ENCODE measurements at regions not wholly inside any gene's neighbourhood (a gene's known extent, or its start where the extent isn't known, plus 50 kb on each side); places are given as distances from the start of the nearest gene placed in this dataset.
A peak's percentile ranks its signal among the peaks of the same experiment; 100 is the strongest.

GRCh38 chr10:90407131-90407530 is 450.7 kb downstream of the HTR7 start:
- no peak for ATAC-seq
- Histone ChIP-seq H3K4me1 (no peaks in the 10 kb centered on the region), H3K4me3 (no peak overlapping the region), H3K9me3 (peaks cover 7% of the 10 kb centered on the region; the same call in 2 of the 3 replicates), H3K27ac (no peak overlapping the region), H3K4me2 (no peak overlapping the region)
- TF ChIP-seq MAX (IDR thresholded peaks at IDR 0.05) (no peak), HOXA7 (CRISPR knock-in tag; IDR thresholded peaks at IDR 0.05) (no peak), SREBF2 (IDR thresholded peaks at IDR 0.05) (no peak), USF2 (IDR thresholded peaks at IDR 0.05) (no peak), RFX5 (IDR thresholded peaks at IDR 0.05) (no peak), RCOR1 (IDR thresholded peaks at IDR 0.05; ENCODE audit: low read depth, low read length) (no peak), EHMT2 (IDR thresholded peaks at IDR 0.05; ENCODE audit: low read depth) (no peak), BHLHE40 (IDR thresholded peaks at IDR 0.05; ENCODE audit: low read depth, low read length) (no peak), TFCP2L1 (CRISPR knock-in tag; IDR thresholded peaks at IDR 0.05) (no peak), NR3C1 (IDR thresholded peaks at IDR 0.05) (no peak), CTCF (IDR thresholded peaks at IDR 0.05) (no peak), RNF2 (IDR thresholded peaks at IDR 0.05; ENCODE audit: borderline replicate concordance, low read depth) (no peak)
- ChIA-PET POLR2A (no interaction called here), CTCF (no interaction called here)
- FAIRE-seq, result peak; percentile 18
- DNase-seq (ENCODE audit: low read depth in 1 of 2, low spot score in 1 of 2), result no peak
- 6% methylated on average over 3 of the region's 3 CpGs for WGBS (ENCODE audit: missing lambda C conversion rate)

GRCh38 chr10:90407851-90408250 is 450.0 kb downstream of the HTR7 start:
- POLR2A ChIA-PET, result no interaction called here
- no peak for ATAC-seq
- CTCF ChIA-PET, result no interaction called here
- no peak for FAIRE-seq
- 27% methylated on average over 2 of the region's 2 CpGs for WGBS (ENCODE audit: missing lambda C conversion rate)
- Histone ChIP-seq H3K27ac (no peak overlapping the region), H3K4me3 (no peak overlapping the region), H3K4me2 (no peak overlapping the region), H3K9me3 (peaks cover 7% of the 10 kb centered on the region; the same call in 2 of the 3 replicates), H3K4me1 (no peaks in the 10 kb centered on the region)
- no peak for DNase-seq (ENCODE audit: low read depth in 1 of 2, low spot score in 1 of 2)
- TF ChIP-seq RFX5 (IDR thresholded peaks at IDR 0.05), result no peak
- TF ChIP-seq EP300 (IDR thresholded peaks at IDR 0.05), result no peak
- TF ChIP-seq ZFP36 (IDR thresholded peaks at IDR 0.05; ENCODE audit: borderline replicate concordance, partially characterized antibody), result no peak
- no peak for TF ChIP-seq REST (IDR thresholded peaks at IDR 0.05)
- TF ChIP-seq CEBPB (IDR thresholded peaks at IDR 0.05), result no peak
- no peak for TF ChIP-seq KDM1A (IDR thresholded peaks at IDR 0.05; ENCODE audit: low read depth)
- no peak for TF ChIP-seq RARB (CRISPR knock-in tag; IDR thresholded peaks at IDR 0.05)
- no peak for TF ChIP-seq USF2 (IDR thresholded peaks at IDR 0.05)
- no peak for TF ChIP-seq POLR2A (IDR thresholded peaks at IDR 0.05; ENCODE audit: low read length)
- no peak for TF ChIP-seq CHD2 (IDR thresholded peaks at IDR 0.05; ENCODE audit: low read length, partially characterized antibody)
- no peak for TF ChIP-seq ATOH8 (CRISPR knock-in tag; IDR thresholded peaks at IDR 0.05; ENCODE audit: low read depth)
- no peak for TF ChIP-seq CHD4 (IDR thresholded peaks at IDR 0.05; ENCODE audit: borderline replicate concordance)
- no peak for TF ChIP-seq CTCF (IDR thresholded peaks at IDR 0.05)
- no peak for TF ChIP-seq EHF (CRISPR knock-in tag; IDR thresholded peaks at IDR 0.05)
- TF ChIP-seq ZSCAN20 (CRISPR knock-in tag; IDR thresholded peaks at IDR 0.05), result no peak
- no peak for TF ChIP-seq BCL3 (IDR thresholded peaks at IDR 0.05)
